ENCODE measurements at regions not wholly inside any gene's neighbourhood (a gene's known extent, or its start where the extent isn't known, plus 50 kb on each side); places are given as distances from the start of the nearest gene placed in this dataset.

- TF ChIP-seq POLR2AphosphoS5 (IDR thresholded peaks at IDR 0.05; ENCODE audit: low read depth, low read length), result no peak
- no peak for TF ChIP-seq FOXP2 (optimal IDR thresholded peaks at IDR 0.05; ENCODE audit: borderline replicate concordance, extremely low read depth, extremely low read length, insufficient read depth)
- no peak for TF ChIP-seq REST (IDR thresholded peaks at IDR 0.05; ENCODE audit: insufficient read depth in 1 of 2, low read depth in 2 of 2, low read length in 2 of 2)
- TF ChIP-seq TAF1 (IDR thresholded peaks at IDR 0.05; ENCODE audit: borderline replicate concordance, insufficient read depth, low read length), result no peak
- no peak for TF ChIP-seq SIN3A (IDR thresholded peaks at IDR 0.05; ENCODE audit: borderline replicate concordance, insufficient read depth, low read length)
Observed at GRCh38 chr14:51805541-51805940, 54.9 kb upstream of the GNG2 start.

GRCh38 chr14:51806026-51807023 is 54.1 kb upstream of the GNG2 start:
- TF ChIP-seq REST (IDR thresholded peaks at IDR 0.05; ENCODE audit: insufficient read depth in 1 of 2, low read depth in 2 of 2, low read length in 2 of 2) (peak; percentile 23 to 85; a peak in 2 of 4 replicates), SIN3A (IDR thresholded peaks at IDR 0.05; ENCODE audit: borderline replicate concordance, insufficient read depth, low read length) (no peak), POLR2AphosphoS5 (IDR thresholded peaks at IDR 0.05; ENCODE audit: low read depth, low read length) (no peak)

- TF ChIP-seq FOXP2 (optimal IDR thresholded peaks at IDR 0.05; ENCODE audit: borderline replicate concordance, extremely low read depth, extremely low read length, insufficient read depth) (no peak), TAF1 (IDR thresholded peaks at IDR 0.05; ENCODE audit: borderline replicate concordance, insufficient read depth, low read length) (no peak), POLR2AphosphoS5 (IDR thresholded peaks at IDR 0.05; ENCODE audit: low read depth, low read length) (no peak), REST (IDR thresholded peaks at IDR 0.05; ENCODE audit: insufficient read depth in 1 of 2, low read depth in 2 of 2, low read length in 2 of 2) (no peak), SIN3A (IDR thresholded peaks at IDR 0.05; ENCODE audit: borderline replicate concordance, insufficient read depth, low read length) (no peak)
Observed at GRCh38 chr14:51807356-51807755, 53.1 kb upstream of the GNG2 start.

Data from PFSK-1 (cell line).